NCI-H187 treated with DMSO at 0.1 percent for 48 hours (cell line): ENCODE measurements at regions not wholly inside any gene's neighbourhood (a gene's known extent, or its start where the extent isn't known, plus 50 kb on each side); places are given as distances from the start of the nearest gene placed in this dataset.

Source experiments
- DNase-seq: peaks from one replicate; lab custom pipeline; 2025; lab: John Stamatoyannopoulos, UW

DNA sequence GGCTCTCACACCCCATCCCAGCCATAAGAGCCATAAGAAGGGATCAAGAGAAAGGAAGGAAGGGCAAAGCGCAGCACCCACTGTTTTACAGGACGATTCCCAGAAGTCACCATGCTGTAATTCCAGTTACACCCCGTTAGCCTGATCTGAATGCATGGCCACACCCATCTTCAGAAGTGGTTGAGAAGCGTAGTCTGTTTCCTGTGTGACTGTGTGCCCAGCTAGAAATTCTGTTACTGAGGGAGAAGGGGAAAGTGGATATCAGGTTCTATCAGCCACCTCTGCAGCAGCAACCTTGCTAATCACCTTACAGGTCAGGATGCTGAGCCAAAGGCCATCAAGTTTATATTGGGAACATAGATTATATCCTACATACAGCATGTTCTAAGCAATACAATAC, 260.0 kb downstream of the ABHD5 start:
- no peak for DNase-seq

DNA sequence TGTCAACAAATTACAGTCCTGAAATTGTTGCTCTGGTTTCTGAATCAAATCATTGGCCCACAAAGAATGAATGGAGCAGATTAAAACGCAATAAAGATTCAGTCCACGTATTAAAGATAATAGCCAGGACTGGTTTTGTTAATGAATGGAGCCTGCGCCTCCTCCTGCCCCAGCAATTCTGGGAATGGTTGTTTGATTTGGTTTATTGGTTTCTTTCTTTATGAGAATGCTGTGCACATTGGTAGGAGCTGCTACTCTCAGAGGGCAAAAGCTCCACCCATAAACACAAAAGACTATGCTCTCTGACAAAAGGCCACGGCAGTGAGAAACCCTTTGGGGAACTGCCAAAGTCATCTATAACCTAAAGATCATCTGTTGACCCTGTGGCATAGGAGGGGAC, 261.1 kb downstream of the ABHD5 start:
- DNase-seq: no peak

- DNase-seq: no peak
These were observed 262.6 kb downstream of the ABHD5 start for GRCh38 chr3:43953380-43953779.

DNA sequence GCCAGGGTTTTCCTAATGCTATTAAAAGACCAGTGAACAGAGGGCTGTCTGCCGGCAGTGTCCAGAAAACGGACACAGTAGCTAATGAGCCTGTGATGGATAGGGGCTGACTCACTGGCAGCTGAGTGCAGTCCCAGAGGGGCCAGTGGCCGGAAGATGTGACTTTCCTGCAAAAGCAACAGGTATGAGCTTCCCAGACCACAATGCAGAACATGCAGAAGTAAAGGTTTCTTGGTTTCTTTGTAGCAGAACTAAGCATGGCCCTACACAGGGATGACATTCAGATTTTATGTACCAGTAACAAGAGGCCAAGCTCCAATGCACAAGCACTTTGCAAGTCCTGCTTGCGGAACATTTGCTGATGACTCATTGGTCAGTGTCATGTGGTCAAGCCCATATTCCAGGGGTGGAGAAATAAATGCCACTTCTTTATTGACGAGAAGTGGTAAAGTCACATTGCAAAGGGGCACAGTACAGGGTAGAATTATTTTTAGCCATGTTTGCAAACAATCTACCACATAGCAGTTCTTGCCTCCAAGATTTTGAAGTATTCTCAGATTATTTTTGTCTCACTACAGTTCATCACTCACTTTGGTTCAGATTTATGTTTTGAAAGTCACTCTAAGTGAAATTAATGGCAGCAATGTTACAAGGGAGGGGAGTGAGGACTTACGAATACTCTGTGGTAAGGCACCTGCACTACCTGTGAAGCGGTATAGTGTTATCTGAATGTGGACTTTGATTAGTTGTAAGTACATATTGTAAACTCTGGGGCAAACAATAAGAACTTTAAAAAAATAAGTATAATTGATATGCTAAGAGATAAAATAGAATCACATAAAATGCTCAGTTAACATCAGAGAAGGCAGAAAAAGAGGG, 263.3 kb downstream of the ABHD5 start:
- no peak for DNase-seq

- DNase-seq: no peak
These were observed 266.2 kb downstream of the ABHD5 start for GRCh38 chr3:43956945-43957344.

- DNase-seq: no peak
These were observed 266.8 kb downstream of the ABHD5 start for GRCh38 chr3:43957553-43957952.

GRCh38 chr3:43958005-43958770, 267.4 kb downstream of the ABHD5 start:
- DNase-seq: no peak

- no peak for DNase-seq
These were observed 268.2 kb downstream of the ABHD5 start for GRCh38 chr3:43958973-43959372.

GRCh38 chr3:43959498-43960447, 269.0 kb downstream of the ABHD5 start:
- DNase-seq: no peak

GRCh38 chr3:43960448-43960840, 269.7 kb downstream of the ABHD5 start:
- DNase-seq: peak; percentile 26

DNA sequence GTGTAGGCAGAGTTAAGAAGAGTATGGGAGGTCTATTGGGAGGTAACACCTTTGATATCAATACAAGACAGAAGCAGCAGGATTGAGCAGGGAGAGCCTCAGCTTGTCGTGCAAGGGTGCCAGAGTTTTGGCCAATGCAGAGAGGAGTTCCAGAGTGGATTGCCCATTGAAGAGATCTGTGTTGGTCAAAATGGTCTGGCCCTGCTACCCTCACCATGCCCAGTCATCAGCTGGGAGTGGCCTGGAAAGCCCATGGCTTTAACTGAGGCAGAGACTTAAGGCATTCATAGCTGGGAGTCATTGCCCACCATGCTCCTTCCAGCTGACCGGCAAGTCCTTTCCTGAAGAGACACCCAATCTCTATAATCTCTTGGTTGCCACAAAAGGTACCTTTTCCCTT, 271.3 kb downstream of the ABHD5 start:
- no peak for DNase-seq

GRCh38 chr3:43963208-43963607, 272.5 kb downstream of the ABHD5 start:
- no peak for DNase-seq

- no peak for DNase-seq
These were observed 273.9 kb downstream of the ABHD5 start for GRCh38 chr3:43964640-43965039.

DNA sequence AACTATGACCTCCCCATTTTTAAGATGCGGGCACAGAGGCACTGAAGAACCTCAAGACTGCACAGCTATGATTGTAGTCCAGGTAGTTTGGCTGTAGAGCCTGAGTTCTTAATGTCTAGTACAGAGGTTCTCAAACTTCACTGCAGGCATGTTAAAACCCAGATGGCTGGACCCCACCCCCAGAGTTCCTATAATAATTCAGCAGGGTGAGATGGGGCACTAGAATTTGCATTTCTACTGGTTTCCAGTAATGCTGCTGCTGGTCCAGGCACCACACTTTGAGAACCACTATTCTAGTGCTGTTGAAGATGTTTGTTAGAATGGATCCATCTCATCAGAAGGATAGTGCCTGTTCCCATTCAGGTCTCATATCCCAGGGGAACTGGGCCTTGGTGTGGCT, 274.9 kb downstream of the ABHD5 start:
- DNase-seq: no peak

- DNase-seq: no peak
These were observed 275.4 kb downstream of the ABHD5 start for GRCh38 chr3:43966126-43966525.

GRCh38 chr3:43966530-43966929, 275.2 kb upstream of the TOPAZ1 start:
- DNase-seq: no peak

- DNase-seq: no peak
These were observed 273.2 kb upstream of the TOPAZ1 start for GRCh38 chr3:43968465-43968864.

- no peak for DNase-seq
These were observed 271.7 kb upstream of the TOPAZ1 start for GRCh38 chr3:43969944-43970343.

- DNase-seq: no peak
These were observed 271.3 kb upstream of the TOPAZ1 start for GRCh38 chr3:43970351-43970750.

DNA sequence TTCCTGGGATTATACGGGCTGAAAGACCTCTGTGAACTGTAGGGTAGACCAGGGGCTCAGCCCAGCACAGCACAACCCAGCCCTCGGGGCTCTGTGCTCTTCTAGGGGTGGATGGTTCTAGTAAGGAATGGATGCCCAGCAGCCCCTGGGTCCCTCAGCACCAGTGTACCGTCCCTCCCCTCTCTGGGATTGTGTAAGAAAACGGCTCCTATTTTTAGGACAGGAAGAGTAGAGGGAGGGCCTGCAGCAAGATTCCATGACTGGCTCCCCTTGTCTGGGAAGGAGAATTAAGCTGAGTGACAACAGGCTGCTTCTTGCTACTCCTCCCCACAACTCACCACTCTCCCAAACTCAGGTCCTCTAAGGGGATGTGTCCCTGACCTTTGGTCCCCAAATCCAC, 270.8 kb upstream of the TOPAZ1 start:
- no peak for DNase-seq

DNA sequence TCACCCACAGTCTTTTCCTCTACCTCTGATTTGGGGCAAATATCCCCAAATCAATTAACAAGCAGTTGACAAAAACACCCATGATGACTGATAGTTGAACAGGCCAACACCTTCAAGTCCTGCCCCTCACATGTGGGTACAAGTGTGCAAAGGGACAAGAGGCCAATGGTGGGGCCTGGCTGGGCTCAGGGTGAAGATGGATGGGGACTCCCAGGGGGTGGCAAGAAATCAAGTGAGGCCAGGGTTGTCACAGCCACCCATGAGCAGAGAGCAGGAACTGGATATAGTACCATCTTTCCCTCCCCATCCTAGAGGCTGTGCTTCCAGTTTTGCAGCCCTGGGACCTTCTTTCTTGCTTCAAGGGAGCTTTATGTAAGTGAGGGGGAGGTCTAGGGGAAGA, 270.2 kb upstream of the TOPAZ1 start:
- no peak for DNase-seq

DNA sequence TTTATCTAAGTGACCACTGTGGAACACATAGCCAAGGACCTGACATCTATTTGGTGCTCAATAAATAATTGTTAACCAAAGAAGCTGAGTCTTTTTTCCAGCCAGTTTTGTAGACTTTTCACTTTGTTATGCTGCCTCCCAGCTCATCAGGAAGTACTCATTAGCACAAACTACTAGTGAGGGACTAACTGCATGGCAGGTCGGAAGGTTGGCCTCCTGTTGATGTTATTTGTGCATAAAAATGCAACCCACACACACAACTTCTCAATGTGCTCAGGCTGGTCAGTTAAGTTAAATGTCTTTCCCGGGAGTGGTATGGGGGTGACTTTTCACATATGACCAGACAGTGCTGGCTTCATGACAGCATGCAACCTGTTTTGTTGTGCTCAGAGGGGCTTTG, 263.0 kb upstream of the TOPAZ1 start:
- DNase-seq: no peak
